ENCODE measurements at regions not wholly inside any gene's neighbourhood (a gene's known extent, or its start where the extent isn't known, plus 50 kb on each side); places are given as distances from the start of the nearest gene placed in this dataset.

GRCh38 chr6:24016857-24017256, 109.2 kb upstream of the NRSN1 start:
- no peak for DNase-seq (ENCODE audit: low spot score)

- no peak for DNase-seq (ENCODE audit: low spot score)
Observed at GRCh38 chr6:24019393-24019792, 106.6 kb upstream of the NRSN1 start.

- no peak for DNase-seq (ENCODE audit: low spot score)
Observed at GRCh38 chr6:24019830-24020229, 106.2 kb upstream of the NRSN1 start.

DNA sequence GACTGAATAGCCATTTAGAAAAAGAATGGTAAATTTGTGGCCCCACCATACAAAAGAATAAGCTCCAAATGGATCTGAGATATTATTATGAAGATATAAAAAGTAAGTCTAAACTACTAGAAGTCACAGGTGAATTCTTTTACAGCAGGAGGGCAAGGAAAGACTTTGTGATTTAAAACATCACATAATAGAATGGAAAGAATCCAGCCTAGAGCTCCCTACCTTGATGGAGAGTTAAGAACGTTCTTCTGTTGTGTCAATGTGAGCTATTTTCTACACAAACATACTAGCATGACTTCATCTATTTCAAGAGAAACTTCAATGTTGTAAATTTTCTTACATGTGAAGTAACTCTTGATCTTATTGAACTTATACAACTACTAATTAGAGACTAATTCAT, 100.0 kb upstream of the NRSN1 start:
- no peak for DNase-seq (ENCODE audit: low spot score)

DNA sequence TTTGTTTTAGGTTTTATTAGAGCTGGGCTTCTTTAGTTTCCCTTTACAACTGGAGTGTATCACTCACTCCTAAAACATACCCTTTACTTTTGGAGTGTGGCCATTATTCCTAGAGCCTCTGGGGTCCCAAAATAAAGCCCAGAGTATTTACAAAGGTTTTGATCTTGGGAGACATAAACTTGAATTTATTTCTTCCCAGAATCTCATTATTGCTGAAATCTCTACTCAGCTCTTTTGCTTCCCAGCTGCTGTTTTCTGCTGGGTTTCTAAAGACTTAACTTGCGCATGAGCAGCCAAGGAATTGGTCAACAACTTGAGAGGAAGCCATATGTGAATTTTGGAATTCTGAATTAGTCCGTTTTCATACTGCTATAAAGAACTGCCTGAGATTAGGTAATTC, 94.5 kb upstream of the NRSN1 start:
- no peak for DNase-seq (ENCODE audit: low spot score)

GRCh38 chr6:24032896-24033688, 92.9 kb upstream of the NRSN1 start:
- DNase-seq (ENCODE audit: low spot score), result no peak

GRCh38 chr6:24043848-24044247, 82.2 kb upstream of the NRSN1 start:
- no peak for DNase-seq (ENCODE audit: low spot score)

GRCh38 chr6:24051942-24052589, 73.9 kb upstream of the NRSN1 start:
- DNase-seq (ENCODE audit: low spot score), result no peak

GRCh38 chr6:24052590-24052961, 73.4 kb upstream of the NRSN1 start:
- DNase-seq (ENCODE audit: low spot score), result no peak

DNA sequence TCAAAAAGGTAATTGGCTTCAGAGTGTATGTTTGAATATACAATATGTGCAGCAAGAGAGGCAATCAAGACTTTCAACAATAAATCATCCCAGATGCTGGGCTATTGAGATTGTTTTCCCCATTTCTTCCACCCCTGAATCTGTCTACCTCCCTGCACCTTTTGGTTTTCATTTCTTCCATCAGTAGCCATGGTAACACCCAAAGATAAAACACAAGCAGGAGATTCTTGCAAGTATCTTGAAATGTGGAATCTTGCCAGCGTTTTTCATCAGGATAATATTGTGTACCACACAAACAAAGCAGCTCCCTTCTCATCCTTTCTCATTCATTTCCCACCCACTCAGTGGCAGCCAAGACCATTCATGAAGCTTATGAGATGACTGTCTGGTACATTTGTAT, 73.0 kb upstream of the NRSN1 start:
- DNase-seq (ENCODE audit: low spot score), result no peak

- DNase-seq (ENCODE audit: low spot score), result no peak
Observed at GRCh38 chr6:24054388-24054787, 71.6 kb upstream of the NRSN1 start.

GRCh38 chr6:24056567-24056966, 69.4 kb upstream of the NRSN1 start:
- no peak for DNase-seq (ENCODE audit: low spot score)

- DNase-seq (ENCODE audit: low spot score), result no peak
Observed at GRCh38 chr6:24057030-24057429, 69.0 kb upstream of the NRSN1 start.

DNA sequence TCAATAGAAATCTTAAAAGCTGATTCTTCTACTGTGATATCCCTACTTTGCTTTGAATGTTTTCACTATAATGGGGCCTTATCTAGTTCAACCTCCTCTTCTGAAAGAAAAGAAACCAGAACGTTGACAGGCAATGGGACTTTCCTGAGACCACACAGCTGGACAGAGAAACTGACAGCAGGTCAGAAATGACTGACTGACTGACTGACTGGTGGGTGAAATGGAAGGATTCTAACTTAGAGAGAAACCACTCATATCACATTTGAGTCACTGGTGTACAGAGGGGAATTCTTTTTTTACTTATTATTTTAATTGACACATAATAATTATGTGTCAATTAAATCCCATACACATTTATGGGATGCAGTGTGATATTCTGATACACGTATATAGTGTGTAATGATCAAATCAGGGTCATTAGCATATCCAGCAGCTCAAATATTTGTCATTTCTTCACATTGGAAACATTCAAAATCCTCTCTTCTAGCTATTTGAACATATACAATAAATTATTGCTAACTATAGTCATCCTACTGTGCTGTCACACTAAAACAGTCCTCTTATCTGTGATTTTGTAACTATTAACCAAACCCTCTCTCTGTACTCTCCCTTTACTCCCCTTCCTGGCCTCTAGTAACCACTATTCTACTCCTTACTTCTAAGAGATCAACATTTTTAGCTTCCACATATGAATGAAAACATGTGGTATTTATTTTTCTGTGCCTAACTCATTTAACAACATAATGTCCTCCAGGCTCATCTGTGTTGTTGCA, 64.8 kb upstream of the NRSN1 start:
- DNase-seq (ENCODE audit: low spot score), result no peak

GRCh38 chr6:24064106-24064505, 61.9 kb upstream of the NRSN1 start:
- DNase-seq (ENCODE audit: low spot score), result no peak

DNA sequence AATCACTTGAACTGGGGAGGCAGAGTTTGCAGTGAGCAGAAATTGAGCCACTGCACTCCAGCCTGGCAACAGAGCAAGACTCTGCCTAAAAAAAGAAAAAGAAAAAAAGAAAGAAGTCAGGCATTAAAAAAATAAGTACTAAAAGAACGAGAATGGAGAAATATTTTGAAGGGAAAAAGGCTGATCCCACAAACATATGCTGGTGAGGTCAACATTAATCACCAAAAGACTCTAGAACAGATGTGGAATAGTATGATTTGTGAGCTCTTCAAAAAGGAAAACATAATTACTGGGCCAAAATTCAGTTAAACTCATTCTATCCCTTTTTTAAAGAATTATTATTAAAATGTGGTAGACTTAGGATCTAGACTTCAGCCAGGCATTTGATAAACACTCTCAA, 61.2 kb upstream of the NRSN1 start:
- no peak for DNase-seq (ENCODE audit: low spot score)

DNA sequence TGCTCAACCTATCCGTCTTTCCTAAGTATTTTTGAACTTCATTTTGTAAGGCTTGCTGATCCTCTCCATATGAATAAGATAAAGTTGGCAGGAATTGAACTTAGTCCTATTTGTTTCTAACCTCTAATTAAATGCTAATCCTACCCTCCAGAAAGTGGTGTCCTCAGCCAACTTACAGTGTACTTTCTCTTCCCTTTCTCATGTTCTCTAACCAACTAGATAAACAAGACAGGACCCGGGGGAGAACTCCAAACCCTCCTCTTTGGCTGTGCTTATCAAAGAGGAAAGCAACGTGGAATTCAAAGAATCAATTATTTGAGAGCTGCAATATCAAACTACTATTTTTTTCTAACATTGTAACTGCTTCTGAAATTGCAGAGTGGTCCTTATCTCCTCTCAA, 56.5 kb upstream of the NRSN1 start:
- DNase-seq (ENCODE audit: low spot score), result no peak

DNA sequence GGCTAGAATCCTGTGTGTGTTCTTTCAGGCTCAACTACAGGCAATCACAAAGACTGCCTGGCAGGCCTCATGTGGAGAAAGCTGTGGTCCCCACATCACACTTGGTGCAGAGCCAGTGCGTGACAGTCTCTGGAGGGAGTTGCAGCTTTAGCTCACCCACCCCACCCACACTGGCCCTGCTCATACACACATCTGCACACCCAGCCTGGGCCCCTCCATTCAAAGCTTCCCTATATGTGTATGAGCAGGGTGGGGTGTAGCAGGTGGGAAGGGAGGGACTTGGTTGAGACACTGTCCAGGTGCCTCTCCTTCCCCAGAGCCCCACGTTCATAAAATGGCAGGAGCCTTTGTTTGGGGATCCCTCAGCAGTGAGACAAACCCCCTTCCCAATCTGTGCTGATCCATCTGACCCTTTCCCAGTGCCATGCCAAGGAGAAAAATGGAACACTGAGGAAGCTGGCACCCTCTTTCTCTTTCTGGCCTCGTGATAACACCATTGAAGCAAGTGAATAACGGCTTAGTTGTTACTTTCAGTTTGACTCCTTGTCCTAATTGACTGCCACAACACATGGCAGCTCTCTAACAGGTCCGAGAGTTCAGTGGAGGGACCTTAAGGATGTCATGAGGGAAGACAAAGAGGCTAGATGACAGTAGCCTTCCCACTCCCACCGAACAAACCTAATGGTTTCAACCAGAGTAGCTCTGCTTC, 53.8 kb upstream of the NRSN1 start:
- DNase-seq (ENCODE audit: low spot score), result no peak

DNA sequence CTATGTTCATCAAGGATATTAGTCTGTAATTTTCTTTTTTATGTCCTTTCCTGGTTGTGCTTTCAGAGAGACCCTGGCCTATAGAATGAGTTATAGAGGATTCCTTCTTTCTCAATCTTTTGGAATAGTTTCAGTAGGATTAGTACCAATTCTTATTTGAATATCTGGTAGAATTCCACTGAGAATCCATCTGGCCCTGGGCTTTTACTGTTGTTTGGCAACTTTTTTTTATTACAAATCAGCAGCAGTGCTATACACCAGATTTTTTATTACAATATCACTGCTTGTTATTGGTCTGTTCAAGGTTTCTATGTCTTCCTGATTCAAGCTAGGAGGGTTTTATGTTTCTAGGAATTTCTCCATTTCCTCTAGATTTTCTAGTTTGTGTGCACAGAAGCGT, 50.0 kb upstream of the NRSN1 start:
- DNase-seq (ENCODE audit: low spot score), result no peak

Data from ureter (tissue), 1 donor.